ENCODE measurements at regions not wholly inside any gene's neighbourhood (a gene's known extent, or its start where the extent isn't known, plus 50 kb on each side); places are given as distances from the start of the nearest gene placed in this dataset.
"Not testable (repeated sequence)": the region's sequence is repeated elsewhere in the genome, so short reads cannot be mapped to it uniquely, and the experiment has no call there.

GRCh38 chr2:37769551-37769950 lies 98.1 kb upstream of the CDC42EP3 start:
- ATAC-seq (no peak), DNase-seq (no peak)
- no peaks in the 10 kb centered on the region for H3K4me1 ChIP-seq
- WGBS (ENCODE audit: insufficient coverage, low coverage, low lambda C conversion rate, missing lambda C conversion rate) = 75% methylated on average over 2 of the region's 3 CpGs
- H3K27me3 ChIP-seq = no peaks in the 10 kb centered on the region
- H3K4me3 ChIP-seq = no peak overlapping the region
- H3K9me3 ChIP-seq = no peaks in the 10 kb centered on the region
- no peaks in the 10 kb centered on the region for H3K36me3 ChIP-seq
- intact Hi-C loops (cut with DNase I) = no loop called here
- TF ChIP-seq CTCF (IDR thresholded peaks at IDR 0.05) (no peak), POLR2A (IDR thresholded peaks at IDR 0.05) (no peak)
- no peak overlapping the region for H3K27ac ChIP-seq

GRCh38 chr2:37770797-37771196 lies 99.4 kb upstream of the CDC42EP3 start:
- Histone ChIP-seq H3K27me3 (no peaks in the 10 kb centered on the region), H3K27ac (no peak overlapping the region), H3K4me3 (no peak overlapping the region), H3K4me1 (no peaks in the 10 kb centered on the region), H3K36me3 (no peaks in the 10 kb centered on the region), H3K9me3 (no peaks in the 10 kb centered on the region)
- WGBS (ENCODE audit: insufficient coverage, low coverage, low lambda C conversion rate, missing lambda C conversion rate) = 100% methylated on average over 2 of the region's 2 CpGs
- intact Hi-C loops (cut with DNase I) = no loop called here
- TF ChIP-seq POLR2A (IDR thresholded peaks at IDR 0.05) = no peak
- TF ChIP-seq CTCF (IDR thresholded peaks at IDR 0.05) = no peak
- ATAC-seq (no peak), DNase-seq (no peak)

GRCh38 chr2:37771600-37772088 lies 100.2 kb upstream of the CDC42EP3 start:
- Histone ChIP-seq H3K4me3 (no peak overlapping the region), H3K4me1 (no peaks in the 10 kb centered on the region), H3K9me3 (no peaks in the 10 kb centered on the region), H3K27ac (no peak overlapping the region), H3K27me3 (no peaks in the 10 kb centered on the region), H3K36me3 (no peaks in the 10 kb centered on the region)
- no peak for DNase-seq
- TF ChIP-seq CTCF (IDR thresholded peaks at IDR 0.05) (no peak), POLR2A (IDR thresholded peaks at IDR 0.05) (no peak)
- no peak for ATAC-seq
- WGBS (ENCODE audit: insufficient coverage, low coverage, low lambda C conversion rate, missing lambda C conversion rate) = 49% methylated on average over 3 of the region's 3 CpGs
- intact Hi-C loops (cut with DNase I) = no loop called here

- DNase-seq (no peak), ATAC-seq (no peak)
- intact Hi-C loops (cut with DNase I) = no loop called here
- no peaks in the 10 kb centered on the region for H3K4me1 ChIP-seq
- no peak overlapping the region for H3K4me3 ChIP-seq
- H3K27me3 ChIP-seq = no peaks in the 10 kb centered on the region
- WGBS (ENCODE audit: insufficient coverage, low coverage, low lambda C conversion rate, missing lambda C conversion rate) = 72% methylated on average over 6 of the region's 8 CpGs
- no peak overlapping the region for H3K27ac ChIP-seq
- H3K9me3 ChIP-seq = no peaks in the 10 kb centered on the region
- H3K36me3 ChIP-seq = no peaks in the 10 kb centered on the region
- TF ChIP-seq POLR2A (IDR thresholded peaks at IDR 0.05) (no peak), CTCF (IDR thresholded peaks at IDR 0.05) (no peak)
Measured at GRCh38 chr2:37773371-37774130, 102.1 kb upstream of the CDC42EP3 start.

GRCh38 chr2:37774171-37774944 lies 102.9 kb upstream of the CDC42EP3 start:
- H3K36me3 ChIP-seq; H3K4me1 ChIP-seq; H3K4me3 ChIP-seq; ATAC-seq; intact Hi-C loops (cut with DNase I); H3K9me3 ChIP-seq; DNase-seq; H3K27me3 ChIP-seq; H3K27ac ChIP-seq: not testable (repeated sequence)
- WGBS (ENCODE audit: insufficient coverage, low coverage, low lambda C conversion rate, missing lambda C conversion rate) = 71% methylated on average over 6 of the region's 6 CpGs
